DMS53 treated with DMSO at 0.1 percent for 48 hours (cell line): ENCODE measurements at regions not wholly inside any gene's neighbourhood (a gene's known extent, or its start where the extent isn't known, plus 50 kb on each side); places are given as distances from the start of the nearest gene placed in this dataset.
"Not testable (repeated sequence)": the region's sequence is repeated elsewhere in the genome, so short reads cannot be mapped to it uniquely, and the experiment has no call there.

Experiments used
- DNase-seq: peaks from one replicate; lab custom pipeline; 2025; ENCODE audit not compliant: unreplicated experiment; lab: John Stamatoyannopoulos, UW

GRCh38 chr5:50501491-50502228 is 60.6 kb upstream of the EMB start:
- no peak for DNase-seq

GRCh38 chr5:50513028-50513457 is 72.0 kb upstream of the EMB start:
- DNase-seq = not testable (repeated sequence)

GRCh38 chr5:50521060-50521459 is 80.0 kb upstream of the EMB start:
- not testable (repeated sequence) for DNase-seq

- peak; percentile 79 for DNase-seq
Observed at GRCh38 chr5:50527514-50528060, 86.5 kb upstream of the EMB start.

GRCh38 chr5:50535393-50535792 is 94.3 kb upstream of the EMB start:
- no peak for DNase-seq

GRCh38 chr5:50537534-50537933 is 96.4 kb upstream of the EMB start:
- not testable (repeated sequence) for DNase-seq

- no peak for DNase-seq
Observed at GRCh38 chr5:50547303-50547702, 106.2 kb upstream of the EMB start.

- DNase-seq = no peak
Observed at GRCh38 chr5:50550267-50550666, 109.2 kb upstream of the EMB start.

GRCh38 chr5:50550993-50551392 is 109.9 kb upstream of the EMB start:
- DNase-seq = no peak

GRCh38 chr5:50553560-50553984 is 112.5 kb upstream of the EMB start:
- peak; percentile 72 for DNase-seq

- not testable (repeated sequence) for DNase-seq
Observed at GRCh38 chr5:50558640-50559039, 107.8 kb upstream of the PARP8 start.

GRCh38 chr5:50559955-50560354 is 106.5 kb upstream of the PARP8 start:
- no peak for DNase-seq

- no peak for DNase-seq
Observed at GRCh38 chr5:50562694-50563093, 103.7 kb upstream of the PARP8 start.

- no peak for DNase-seq
Observed at GRCh38 chr5:50564079-50564478, 102.4 kb upstream of the PARP8 start.

- DNase-seq = no peak
Observed at GRCh38 chr5:50564558-50564957, 101.9 kb upstream of the PARP8 start.

GRCh38 chr5:50574121-50574520 is 92.3 kb upstream of the PARP8 start:
- no peak for DNase-seq

- no peak for DNase-seq
Observed at GRCh38 chr5:50575740-50576139, 90.7 kb upstream of the PARP8 start.

GRCh38 chr5:50576265-50576664 is 90.2 kb upstream of the PARP8 start:
- peak; percentile 28 for DNase-seq

- no peak for DNase-seq
Observed at GRCh38 chr5:50576686-50577256, 89.7 kb upstream of the PARP8 start.

- DNase-seq = no peak
Observed at GRCh38 chr5:50580506-50580905, 85.9 kb upstream of the PARP8 start.

- DNase-seq = not testable (repeated sequence)
Observed at GRCh38 chr5:50581845-50582244, 84.6 kb upstream of the PARP8 start.

- no peak for DNase-seq
Observed at GRCh38 chr5:50582699-50583098, 83.7 kb upstream of the PARP8 start.
